HUES64 (cell line): ENCODE measurements at regions not wholly inside any gene's neighbourhood (a gene's known extent, or its start where the extent isn't known, plus 50 kb on each side); places are given as distances from the start of the nearest gene placed in this dataset.

Source experiments
- H3K27ac ChIP-seq: 2 replicates; pipeline ENCODE4 v1.7.0; 2013; ENCODE audit warnings: low read depth, low read length, inconsistent platforms
- H3K27me3 ChIP-seq: 2 replicates; pipeline ENCODE4 v1.6.1; 2013; ENCODE audit warnings: mild to moderate bottlenecking, low read length; ENCODE audit not compliant: insufficient read depth
- H3K36me3 ChIP-seq: 2 replicates; pipeline ENCODE4 v1.6.1; 2013; ENCODE audit warnings: mild to moderate bottlenecking, low read length; ENCODE audit not compliant: insufficient read depth
- H3K4me1 ChIP-seq: 2 replicates; pipeline ENCODE4 v1.6.1; 2013; ENCODE audit warnings: mild to moderate bottlenecking, low read length, moderate library complexity; ENCODE audit not compliant: insufficient read depth
- H3K4me3 ChIP-seq: 2 replicates; pipeline ENCODE4 v1.5.1; 2013; ENCODE audit warnings: mild to moderate bottlenecking, low read length, moderate library complexity
- H3K9ac ChIP-seq: 2 replicates; pipeline ENCODE4 v1.6.1; 2013; ENCODE audit warnings: mild to moderate bottlenecking, low read depth, low read length
- H3K9me3 ChIP-seq: 2 replicates; pipeline ENCODE4 v1.6.1; 2013; ENCODE audit warnings: low read depth, low read length; ENCODE audit not compliant: insufficient read depth
- WGBS: fragments of 150-250, 120-280 bp; methylation state at CpG from one replicate; pipeline ENCODE4 v1.1.7; 2013; ENCODE audit warnings: missing lambda C conversion rate; 5-methylcytosine and 5-hydroxymethylcytosine counted together

- WGBS, result 44% methylated on average over 25 of the region's 28 CpGs
- H3K9me3 ChIP-seq, result no peaks in the 10 kb centered on the region
- peak overlapping the region; percentile 34 for H3K4me3 ChIP-seq
- peaks cover 20% of the 10 kb centered on the region for H3K4me1 ChIP-seq
- H3K27ac ChIP-seq, result no peak overlapping the region; the same call in 1 of the 2 replicates
- H3K9ac ChIP-seq, result 0 out of 2 replicates have a peak overlapping the region, but pooled peaks have one; percentile 20
- no peaks in the 10 kb centered on the region for H3K36me3 ChIP-seq
- no peaks in the 10 kb centered on the region; the same call in 1 of the 2 replicates for H3K27me3 ChIP-seq
Measured at GRCh38 chr1:22350924-22351767, 100.5 kb upstream of the ZBTB40 start.

- 69% methylated on average over 11 of the region's 11 CpGs for WGBS
- H3K27ac ChIP-seq, result no peak overlapping the region
Measured at GRCh38 chr1:22351768-22352080, 99.9 kb upstream of the ZBTB40 start.

GRCh38 chr1:22352355-22352754 lies 99.3 kb upstream of the ZBTB40 start:
- H3K36me3 ChIP-seq, result no peaks in the 10 kb centered on the region
- no peak overlapping the region for H3K9ac ChIP-seq
- no peaks in the 10 kb centered on the region; the same call in 1 of the 2 replicates for H3K27me3 ChIP-seq
- no peaks in the 10 kb centered on the region for H3K9me3 ChIP-seq
- H3K27ac ChIP-seq, result no peak overlapping the region
- 97% methylated on average over 6 of the region's 6 CpGs for WGBS
- H3K4me1 ChIP-seq, result peaks cover 20% of the 10 kb centered on the region
- no peak overlapping the region for H3K4me3 ChIP-seq

More at GRCh38 chr1:22351768-22352080, 99.9 kb upstream of the ZBTB40 start:
- H3K4me1 ChIP-seq, result peaks cover 20% of the 10 kb centered on the region
- H3K4me3 ChIP-seq, result 0 out of 2 replicates have a peak overlapping the region, but pooled peaks have one; percentile 34
- H3K27me3 ChIP-seq, result no peaks in the 10 kb centered on the region; the same call in 1 of the 2 replicates
- no peaks in the 10 kb centered on the region for H3K36me3 ChIP-seq
- H3K9ac ChIP-seq, result no peak overlapping the region
- H3K9me3 ChIP-seq, result no peaks in the 10 kb centered on the region

- Histone ChIP-seq H3K4me3 (no peak overlapping the region), H3K4me1 (peaks cover 20% of the 10 kb centered on the region), H3K27me3 (no peaks in the 10 kb centered on the region; the same call in 1 of the 2 replicates), H3K36me3 (no peaks in the 10 kb centered on the region), H3K9me3 (no peaks in the 10 kb centered on the region), H3K27ac (no peak overlapping the region), H3K9ac (no peak overlapping the region)
- 96% methylated on average over 7 of the region's 7 CpGs for WGBS
Measured at GRCh38 chr1:22352896-22353295, 98.8 kb upstream of the ZBTB40 start.

GRCh38 chr1:22359427-22359826 lies 92.2 kb upstream of the ZBTB40 start:
- Histone ChIP-seq H3K9ac (no peak overlapping the region), H3K27me3 (no peaks in the 10 kb centered on the region), H3K4me3 (no peak overlapping the region), H3K27ac (no peak overlapping the region), H3K4me1 (no peaks in the 10 kb centered on the region), H3K9me3 (no peaks in the 10 kb centered on the region), H3K36me3 (no peaks in the 10 kb centered on the region)
- 92% methylated on average over 4 of the region's 4 CpGs for WGBS

GRCh38 chr1:22362626-22363402 lies 88.8 kb upstream of the ZBTB40 start:
- H3K27ac ChIP-seq, result no peak overlapping the region
- no peak overlapping the region for H3K4me3 ChIP-seq
- H3K9ac ChIP-seq, result no peak overlapping the region
- WGBS, result 87% methylated on average over 6 of the region's 6 CpGs
- H3K9me3 ChIP-seq, result no peaks in the 10 kb centered on the region
- no peaks in the 10 kb centered on the region for H3K27me3 ChIP-seq
- H3K4me1 ChIP-seq, result no peaks in the 10 kb centered on the region
- H3K36me3 ChIP-seq, result no peaks in the 10 kb centered on the region

- Histone ChIP-seq H3K9me3 (no peaks in the 10 kb centered on the region), H3K27me3 (no peaks in the 10 kb centered on the region), H3K4me1 (no peaks in the 10 kb centered on the region), H3K4me3 (no peak overlapping the region), H3K9ac (no peak overlapping the region), H3K36me3 (no peaks in the 10 kb centered on the region), H3K27ac (no peak overlapping the region)
- WGBS, result 88% methylated on average over 13 of the region's 13 CpGs
Measured at GRCh38 chr1:22363403-22364325, 88.0 kb upstream of the ZBTB40 start.

- Histone ChIP-seq H3K36me3 (no peaks in the 10 kb centered on the region), H3K27ac (no peak overlapping the region), H3K27me3 (no peaks in the 10 kb centered on the region), H3K9me3 (no peaks in the 10 kb centered on the region), H3K4me3 (no peak overlapping the region), H3K9ac (no peak overlapping the region), H3K4me1 (no peaks in the 10 kb centered on the region)
- WGBS, result 92% methylated on average over 5 of the region's 5 CpGs
Measured at GRCh38 chr1:22364326-22364650, 87.4 kb upstream of the ZBTB40 start.

GRCh38 chr1:22364764-22365163 lies 86.9 kb upstream of the ZBTB40 start:
- H3K27me3 ChIP-seq, result no peaks in the 10 kb centered on the region
- WGBS, result 86% methylated on average over 5 of the region's 5 CpGs
- no peak overlapping the region for H3K27ac ChIP-seq

GRCh38 chr1:22365331-22366295 lies 86.0 kb upstream of the ZBTB40 start:
- no peaks in the 10 kb centered on the region for H3K4me1 ChIP-seq
- H3K9me3 ChIP-seq, result no peaks in the 10 kb centered on the region
- no peak overlapping the region for H3K27ac ChIP-seq
- no peaks in the 10 kb centered on the region for H3K27me3 ChIP-seq
- H3K4me3 ChIP-seq, result no peak overlapping the region
- 89% methylated on average over 19 of the region's 19 CpGs for WGBS
- H3K36me3 ChIP-seq, result no peaks in the 10 kb centered on the region
- no peak overlapping the region for H3K9ac ChIP-seq

More at GRCh38 chr1:22364764-22365163, 86.9 kb upstream of the ZBTB40 start:
- H3K4me3 ChIP-seq, result no peak overlapping the region
- H3K4me1 ChIP-seq, result no peaks in the 10 kb centered on the region
- no peak overlapping the region for H3K9ac ChIP-seq
- H3K36me3 ChIP-seq, result no peaks in the 10 kb centered on the region
- no peaks in the 10 kb centered on the region for H3K9me3 ChIP-seq
